Heart left ventricle (tissue), 16 donors: ENCODE measurements at regions not wholly inside any gene's neighbourhood (a gene's known extent, or its start where the extent isn't known, plus 50 kb on each side); places are given as distances from the start of the nearest gene placed in this dataset.

ENCODE experiments used
- ATAC-seq, 4 donors: fragments of 200-7000 bp; cut with Tn5 transposase; one replicate each; pipeline ENCODE4 v1.9.1; 2020 to 2022; ENCODE audit warnings: moderate library complexity in 4 of 4, mild to moderate bottlenecking in 3 of 4, moderate number of reproducible peaks in 1 of 4
- DNase-seq, 5 donors: peaks; one replicate each; pipeline ENCODE4 v3.0.0-alpha.2; 2020
- H3K27ac ChIP-seq, 12 donors: fragments of 200-600 bp; sonication (generic) in 4 of 12; one replicate each; pipeline versions ENCODE4 v1.5.0 to v1.8.0; 2016 to 2022; ENCODE audit warnings: mild to moderate bottlenecking in 2 of 12
- H3K27me3 ChIP-seq, 9 donors: fragments of 200-600 bp; sonication (generic) in 2 of 9; one replicate each; pipeline versions ENCODE4 v1.5.1 to v1.8.0; 2016 to 2022; ENCODE audit warnings: mild to moderate bottlenecking in 3 of 9
- H3K36me3 ChIP-seq, 9 donors: fragments of 200-600 bp; sonication (generic) in 2 of 9; one replicate each; pipeline versions ENCODE4 v1.5.0 to v1.8.0; 2018 to 2022; ENCODE audit warnings: mild to moderate bottlenecking in 2 of 9
- H3K4me1 ChIP-seq, 12 donors: fragments of 200-600 bp; sonication (generic) in 4 of 12; one replicate each; pipeline versions ENCODE4 v1.5.0 to v1.8.0; 2016 to 2022; ENCODE audit warnings: mild to moderate bottlenecking in 3 of 12
- H3K4me3 ChIP-seq, 12 donors: fragments of 200-600 bp; sonication (generic) in 4 of 12; one replicate each; pipeline versions ENCODE4 v1.5.0 to v1.8.0; 2017 to 2022; ENCODE audit warnings: mild to moderate bottlenecking in 9 of 12, moderate library complexity in 4 of 12
- H3K9me3 ChIP-seq, 12 donors: fragments of 200-600 bp; sonication (generic) in 4 of 12; one replicate each; pipeline versions ENCODE4 v1.5.0 to v1.8.0; 2016 to 2022; ENCODE audit warnings: mild to moderate bottlenecking in 1 of 12
- POLR2A ChIP-seq, 2 donors: fragments of 450-650 bp; IDR thresholded peaks; one replicate each; pipeline ENCODE4 v1.6.1; 2017; ENCODE audit warnings: antibody characterized with exemption in 2 of 2, mild to moderate bottlenecking in 2 of 2, moderate library complexity in 2 of 2
- WGBS, 4 donors: extraction: QIAGEN DNeasy Blood & Tissue Kit in 2 of 4; methylation state at CpG; one replicate each; pipeline versions ENCODE4 v1.1.5 to v1.1.7; 2013 to 2018; 5-methylcytosine and 5-hydroxymethylcytosine counted together
- intact Hi-C, 10 donors: fragments of 100-400 bp; cut with DNase I; formaldehyde crosslinking; loops; one replicate each; pipeline versions ENCODE4 v1.11.1 to v1.14.2; 2022
- TF ChIP-seq, protein P1 (sequence below), 12 donors: fragments of 200-600 bp; sonication (generic) in 4 of 12; IDR thresholded peaks; one replicate each; pipeline versions ENCODE4 v1.5.0 to v1.8.0; 2018 to 2022; ENCODE audit warnings: antibody characterized with exemption in 12 of 12, mild to moderate bottlenecking in 5 of 12
- donor health status: ischemic (EF 13 %, LVEDD 7.1; RV severe dilation, severe dysfunction).
- donor health status: healthy with polysubstance abuse.
- donor health status: DM: no; HTN: yes; CAD: no.
- donor health status: DM: no; HTN: no; CAD: no.
- donor health status: ischemic (EF 25% LVEDD 6.9; RV normal size, moderate dysfunction).
- donor health status: ischemic (EF 25% LVEDD 5.7; RV mildly dilated, moderate dysfunction).
- donor health status: healthy.
- donor health status: DM: yes; HTN: yes; CAD: no.
- donor health status: ischemic (EF 35%, LVEDD 5.7; RV mildly dilated, moderate dysfunction).
- donor health status: nonischemic (EF 11% LVEDD 7.7; RV severe dilation, severe dysfunction).
- donor health status: DM: yes; HTN: yes; CAD: no.
- donor health status: PGD.
- donor health status: ischemic (EF 29% LVEDD 5.4; RV normal size, mild dysfunction).
- donor health status: nonischemic (EF 23%, LVEDD 6.1; RV moderate dilation, normal function).

DNA sequence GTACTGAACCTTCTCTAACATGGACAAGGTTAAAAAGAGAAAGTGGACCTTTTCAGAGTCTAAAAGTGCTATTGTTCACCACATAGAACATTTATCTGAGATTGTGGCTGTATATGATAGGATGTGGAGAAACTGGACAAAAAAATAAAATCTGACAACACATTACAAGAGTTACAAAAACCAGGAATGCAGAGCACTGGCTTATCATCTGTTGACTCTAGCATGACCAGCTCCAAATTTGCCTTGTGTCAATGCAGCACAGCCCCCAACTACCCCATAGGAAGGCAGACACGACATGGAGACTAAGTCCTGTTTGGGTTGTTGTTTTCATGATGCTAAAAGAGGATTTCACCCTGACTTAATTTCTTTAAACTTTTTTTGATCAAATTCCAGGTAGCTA lies 436.9 kb upstream of the MARCKS start:
- DNase-seq: no peak
- Histone ChIP-seq H3K4me3 (no peak overlapping the region), H3K9me3 (no peaks in the 10 kb centered on the region), H3K27me3 (no peaks in the 10 kb centered on the region), H3K4me1 (no peaks in the 10 kb centered on the region), H3K36me3 (no peaks in the 10 kb centered on the region), H3K27ac (no peak overlapping the region)
- TF ChIP-seq, protein P1, sequence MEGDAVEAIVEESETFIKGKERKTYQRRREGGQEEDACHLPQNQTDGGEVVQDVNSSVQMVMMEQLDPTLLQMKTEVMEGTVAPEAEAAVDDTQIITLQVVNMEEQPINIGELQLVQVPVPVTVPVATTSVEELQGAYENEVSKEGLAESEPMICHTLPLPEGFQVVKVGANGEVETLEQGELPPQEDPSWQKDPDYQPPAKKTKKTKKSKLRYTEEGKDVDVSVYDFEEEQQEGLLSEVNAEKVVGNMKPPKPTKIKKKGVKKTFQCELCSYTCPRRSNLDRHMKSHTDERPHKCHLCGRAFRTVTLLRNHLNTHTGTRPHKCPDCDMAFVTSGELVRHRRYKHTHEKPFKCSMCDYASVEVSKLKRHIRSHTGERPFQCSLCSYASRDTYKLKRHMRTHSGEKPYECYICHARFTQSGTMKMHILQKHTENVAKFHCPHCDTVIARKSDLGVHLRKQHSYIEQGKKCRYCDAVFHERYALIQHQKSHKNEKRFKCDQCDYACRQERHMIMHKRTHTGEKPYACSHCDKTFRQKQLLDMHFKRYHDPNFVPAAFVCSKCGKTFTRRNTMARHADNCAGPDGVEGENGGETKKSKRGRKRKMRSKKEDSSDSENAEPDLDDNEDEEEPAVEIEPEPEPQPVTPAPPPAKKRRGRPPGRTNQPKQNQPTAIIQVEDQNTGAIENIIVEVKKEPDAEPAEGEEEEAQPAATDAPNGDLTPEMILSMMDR (IDR thresholded peaks at IDR 0.05): no peak
- no peak for TF ChIP-seq POLR2A (IDR thresholded peaks at IDR 0.05)
- no peak for ATAC-seq
- intact Hi-C loops: no loop called here
- 73 to 86% (median 76%) methylated on average over 1 of the region's 1 CpG for WGBS, 4 donors

DNA sequence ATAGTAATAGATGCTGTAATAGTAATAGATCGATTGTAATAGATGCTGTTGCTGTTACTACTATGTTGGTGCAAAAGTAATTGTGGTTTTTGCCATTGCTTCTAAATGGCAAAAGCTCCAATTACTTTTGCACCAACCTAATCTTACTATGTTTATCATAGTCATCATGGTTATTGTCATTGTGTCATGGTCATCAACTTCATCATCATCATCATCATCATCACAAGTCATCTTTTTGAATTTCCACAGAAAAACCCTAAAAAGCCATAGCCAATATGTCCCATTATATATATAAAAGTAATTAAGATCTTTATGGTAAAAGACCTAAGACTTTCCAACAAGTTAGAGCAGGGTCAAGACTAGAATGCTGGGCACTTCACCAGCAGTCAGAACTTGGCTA lies 435.1 kb upstream of the MARCKS start:
- H3K4me1 ChIP-seq: no peaks in the 10 kb centered on the region
- H3K27ac ChIP-seq: no peak overlapping the region
- H3K27me3 ChIP-seq: no peaks in the 10 kb centered on the region
- intact Hi-C loops: no loop called here
- H3K4me3 ChIP-seq: no peak overlapping the region
- WGBS, 4 donors: 57 to 73% (median 65%) methylated on average over 1 of the region's 1 CpG
- no peaks in the 10 kb centered on the region for H3K36me3 ChIP-seq
- no peaks in the 10 kb centered on the region for H3K9me3 ChIP-seq
- no peak for DNase-seq
- TF ChIP-seq, protein P1 (IDR thresholded peaks at IDR 0.05): no peak
- no peak for ATAC-seq

DNA sequence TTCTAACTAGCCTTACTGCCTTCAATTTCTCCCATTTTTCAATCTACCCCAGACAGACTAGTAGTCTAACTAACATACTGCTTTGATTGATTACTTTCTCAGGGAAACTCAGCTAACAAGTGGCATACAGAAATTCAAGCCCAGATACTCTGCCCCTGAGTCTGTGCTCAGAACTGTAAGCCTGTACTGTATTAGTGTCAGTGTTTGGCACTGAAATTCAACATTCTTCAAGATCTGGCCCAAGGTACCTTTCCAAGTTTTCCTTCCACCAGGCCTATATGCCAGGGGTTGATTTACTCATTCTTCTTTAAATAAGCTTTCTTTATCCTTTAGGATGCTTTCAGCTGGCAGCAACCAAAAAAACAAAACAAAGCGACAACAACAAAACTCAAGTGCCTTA lies 433.2 kb upstream of the MARCKS start:
- 95 to 100% (median 97%) methylated on average over 1 of the region's 1 CpG for WGBS, 4 donors
- Histone ChIP-seq H3K36me3 (no peaks in the 10 kb centered on the region), H3K9me3 (no peaks in the 10 kb centered on the region), H3K27me3 (no peaks in the 10 kb centered on the region), H3K4me1 (no peaks in the 10 kb centered on the region), H3K4me3 (no peak overlapping the region), H3K27ac (no peak overlapping the region)
- ATAC-seq (no peak), DNase-seq (no peak)
- intact Hi-C loops: no loop called here
- TF ChIP-seq, protein P1 (IDR thresholded peaks at IDR 0.05): no peak
- no peak for TF ChIP-seq POLR2A (IDR thresholded peaks at IDR 0.05)

DNA sequence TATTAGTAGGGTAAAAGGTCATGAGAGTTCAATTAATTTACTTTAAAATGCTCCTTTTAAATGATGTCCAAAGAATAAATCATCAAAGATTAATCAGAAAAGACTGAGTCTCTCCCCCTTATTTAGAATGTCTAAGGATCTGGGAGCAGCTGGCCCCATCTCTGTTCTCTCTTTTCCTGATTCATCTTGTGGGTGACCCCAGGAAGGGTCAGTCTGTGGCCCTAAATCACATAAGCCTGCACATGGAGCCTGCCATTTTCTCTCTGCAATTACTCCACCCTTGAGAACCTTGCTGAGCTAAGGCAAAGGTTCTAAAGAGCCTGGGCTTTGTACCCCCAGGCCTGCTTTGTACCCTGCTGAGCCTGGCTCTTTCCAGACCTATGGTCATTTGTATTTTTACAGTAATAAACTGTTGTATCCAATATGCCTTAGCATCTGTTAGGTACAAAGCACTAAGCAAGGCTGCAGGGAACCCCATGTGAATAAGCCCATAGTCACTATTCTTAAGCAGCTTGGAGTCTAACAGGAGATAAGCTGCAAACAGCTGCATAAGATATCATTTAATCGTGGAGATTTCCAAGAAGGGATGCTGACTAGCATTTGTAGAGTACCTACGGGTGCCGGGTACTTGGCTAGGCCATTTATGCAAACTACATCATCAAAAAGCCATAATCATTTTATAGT lies 431.0 kb upstream of the MARCKS start:
- DNase-seq (no peak), ATAC-seq (no peak)
- WGBS, 4 donors: 64 to 76% (median 65%) methylated on average over 3 of the region's 3 CpGs
- Histone ChIP-seq H3K4me1 (no peaks in the 10 kb centered on the region), H3K4me3 (no peak overlapping the region), H3K27ac (no peak overlapping the region), H3K36me3 (no peaks in the 10 kb centered on the region), H3K9me3 (no peaks in the 10 kb centered on the region), H3K27me3 (no peaks in the 10 kb centered on the region)
- intact Hi-C loops: no loop called here
- TF ChIP-seq, protein P1 (IDR thresholded peaks at IDR 0.05): no peak
- TF ChIP-seq POLR2A (IDR thresholded peaks at IDR 0.05): no peak
